Retinal pigment epithelial cell (primary cell): ENCODE measurements at regions not wholly inside any gene's neighbourhood (a gene's known extent, or its start where the extent isn't known, plus 50 kb on each side); places are given as distances from the start of the nearest gene placed in this dataset.
A peak's percentile ranks its signal among the peaks of the same experiment; 100 is the strongest.

Source experiments
- DNase-seq: peaks from one replicate; pipeline ENCODE4 v3.0.0-alpha.2; 2010; ENCODE audit warnings: low read depth
- H3K4me3 ChIP-seq: 2 replicates; pipeline ENCODE4 v1.5.1; 2011; ENCODE audit warnings: mild to moderate bottlenecking, low read length, control low read depth, moderate library complexity
- TF ChIP-seq, protein P1 (sequence below): conservative IDR thresholded peaks from 2 replicates; pipeline ENCODE4 v1.5.1; 2011; ENCODE audit warnings: low read depth, low read length, control low read depth, inconsistent platforms

DNA sequence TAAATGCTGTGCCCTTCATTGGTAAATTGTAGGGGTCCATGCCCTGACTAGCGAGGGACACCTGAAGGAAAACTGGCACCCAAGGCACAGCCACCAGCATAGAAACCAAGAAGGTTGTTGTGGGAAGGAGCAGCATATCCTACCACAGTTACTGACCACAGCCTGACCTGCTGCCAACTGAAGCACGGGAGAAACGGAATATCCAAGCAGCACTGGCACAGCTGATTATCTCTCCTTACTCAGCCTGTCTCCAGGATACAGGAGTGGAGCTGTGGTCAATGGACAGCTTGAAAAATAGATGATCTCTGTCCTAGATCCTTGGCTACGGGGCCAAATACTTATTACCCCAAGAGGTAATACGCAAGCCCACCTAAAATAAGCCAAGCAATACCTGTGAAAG is 164.5 kb downstream of the ATPSCKMT start:
- DNase-seq, result no peak
- no peak overlapping the region for H3K4me3 ChIP-seq
- TF ChIP-seq, protein P1, sequence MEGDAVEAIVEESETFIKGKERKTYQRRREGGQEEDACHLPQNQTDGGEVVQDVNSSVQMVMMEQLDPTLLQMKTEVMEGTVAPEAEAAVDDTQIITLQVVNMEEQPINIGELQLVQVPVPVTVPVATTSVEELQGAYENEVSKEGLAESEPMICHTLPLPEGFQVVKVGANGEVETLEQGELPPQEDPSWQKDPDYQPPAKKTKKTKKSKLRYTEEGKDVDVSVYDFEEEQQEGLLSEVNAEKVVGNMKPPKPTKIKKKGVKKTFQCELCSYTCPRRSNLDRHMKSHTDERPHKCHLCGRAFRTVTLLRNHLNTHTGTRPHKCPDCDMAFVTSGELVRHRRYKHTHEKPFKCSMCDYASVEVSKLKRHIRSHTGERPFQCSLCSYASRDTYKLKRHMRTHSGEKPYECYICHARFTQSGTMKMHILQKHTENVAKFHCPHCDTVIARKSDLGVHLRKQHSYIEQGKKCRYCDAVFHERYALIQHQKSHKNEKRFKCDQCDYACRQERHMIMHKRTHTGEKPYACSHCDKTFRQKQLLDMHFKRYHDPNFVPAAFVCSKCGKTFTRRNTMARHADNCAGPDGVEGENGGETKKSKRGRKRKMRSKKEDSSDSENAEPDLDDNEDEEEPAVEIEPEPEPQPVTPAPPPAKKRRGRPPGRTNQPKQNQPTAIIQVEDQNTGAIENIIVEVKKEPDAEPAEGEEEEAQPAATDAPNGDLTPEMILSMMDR, result no peak

DNA sequence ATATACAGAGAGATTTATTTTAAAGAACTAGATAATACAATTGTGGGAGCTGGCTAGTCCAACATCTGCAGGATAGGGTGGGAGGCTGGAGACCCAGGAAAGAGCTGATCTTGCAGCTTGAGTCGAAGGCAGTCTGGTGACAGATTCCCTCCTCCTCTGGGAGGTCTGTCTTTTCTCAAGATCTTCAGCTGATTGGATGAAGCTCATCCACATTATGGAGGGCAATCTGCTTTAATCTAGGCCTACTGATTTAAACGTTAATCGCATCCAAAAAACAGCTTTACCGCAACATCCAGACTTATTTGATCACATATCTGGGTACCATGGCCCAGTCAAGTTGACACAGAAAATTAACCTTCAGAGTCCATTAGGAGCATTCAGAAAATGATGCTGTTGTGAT is 168.1 kb downstream of the ATPSCKMT start:
- DNase-seq, result no peak
- H3K4me3 ChIP-seq, result no peak overlapping the region
- TF ChIP-seq, protein P1, result no peak

DNA sequence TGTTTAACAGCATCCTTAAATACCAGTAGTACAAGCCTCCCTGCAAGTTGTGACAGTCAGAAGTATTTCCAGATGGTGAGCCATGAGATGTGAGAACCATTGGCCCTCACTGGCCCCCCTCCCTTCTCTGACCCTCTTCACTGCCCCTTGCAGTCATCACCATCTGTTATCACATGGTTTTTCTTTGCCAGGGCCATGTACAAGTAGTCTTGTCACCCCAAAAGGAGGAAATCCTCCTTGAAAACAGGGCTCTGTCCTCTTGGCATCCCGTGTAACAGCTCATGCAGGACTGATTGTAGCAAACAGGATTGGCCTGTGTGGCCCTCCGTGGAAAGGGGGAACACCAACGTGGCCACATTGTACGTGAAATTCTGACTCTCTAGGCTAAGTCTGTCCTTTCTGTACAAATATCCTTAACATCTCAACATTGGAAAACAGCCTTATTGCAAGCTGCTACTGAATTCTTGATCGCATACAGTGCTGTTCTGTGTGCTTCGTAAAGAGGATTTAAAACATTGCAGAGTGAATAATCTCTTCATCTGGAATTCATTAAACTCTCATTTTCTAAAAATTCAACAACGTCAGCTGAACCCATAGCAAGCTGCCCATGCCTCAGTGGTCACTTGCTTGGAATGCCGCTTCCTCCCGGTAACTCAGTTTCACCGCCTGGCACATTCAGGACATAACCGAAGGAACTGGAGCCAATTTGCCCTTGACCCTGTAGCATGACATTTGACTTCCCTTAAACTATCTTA is 171.7 kb downstream of the ATPSCKMT start:
- H3K4me3 ChIP-seq, result no peak overlapping the region
- TF ChIP-seq, protein P1, result no peak
- peak; percentile 29 for DNase-seq

DNA sequence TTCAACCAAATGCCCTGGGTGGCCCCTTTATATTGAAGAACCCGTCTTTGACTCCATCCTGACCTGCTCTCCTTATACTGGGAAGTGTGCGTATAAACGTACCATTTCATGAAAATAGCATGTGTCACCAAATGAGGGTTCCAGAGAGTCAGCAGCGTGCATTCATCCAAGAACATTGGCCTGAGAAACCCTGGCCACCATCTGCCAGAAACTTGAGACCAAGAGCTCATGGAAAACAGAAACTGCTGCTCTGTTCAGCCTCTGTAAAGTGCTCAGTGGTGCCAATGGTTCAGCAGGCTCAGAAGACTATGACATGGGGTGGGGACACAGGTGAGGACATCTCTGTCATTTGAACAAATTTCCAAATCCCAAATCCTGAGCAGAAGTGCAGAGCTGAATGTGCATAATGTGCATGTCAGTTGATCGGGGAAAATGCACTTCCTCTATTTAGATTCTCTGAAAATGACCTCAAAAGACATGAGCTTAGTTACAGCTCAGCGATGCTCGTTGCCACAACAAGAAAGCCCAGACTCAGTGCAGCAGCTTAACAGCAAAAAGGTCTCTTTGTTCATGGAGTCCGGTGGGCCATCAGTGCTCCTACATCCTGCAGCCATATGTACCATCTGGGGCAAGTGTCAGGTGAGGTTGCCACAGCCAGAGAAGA is 176.1 kb downstream of the ATPSCKMT start:
- DNase-seq, result no peak
- no peak overlapping the region for H3K4me3 ChIP-seq
- TF ChIP-seq, protein P1, result no peak

DNA sequence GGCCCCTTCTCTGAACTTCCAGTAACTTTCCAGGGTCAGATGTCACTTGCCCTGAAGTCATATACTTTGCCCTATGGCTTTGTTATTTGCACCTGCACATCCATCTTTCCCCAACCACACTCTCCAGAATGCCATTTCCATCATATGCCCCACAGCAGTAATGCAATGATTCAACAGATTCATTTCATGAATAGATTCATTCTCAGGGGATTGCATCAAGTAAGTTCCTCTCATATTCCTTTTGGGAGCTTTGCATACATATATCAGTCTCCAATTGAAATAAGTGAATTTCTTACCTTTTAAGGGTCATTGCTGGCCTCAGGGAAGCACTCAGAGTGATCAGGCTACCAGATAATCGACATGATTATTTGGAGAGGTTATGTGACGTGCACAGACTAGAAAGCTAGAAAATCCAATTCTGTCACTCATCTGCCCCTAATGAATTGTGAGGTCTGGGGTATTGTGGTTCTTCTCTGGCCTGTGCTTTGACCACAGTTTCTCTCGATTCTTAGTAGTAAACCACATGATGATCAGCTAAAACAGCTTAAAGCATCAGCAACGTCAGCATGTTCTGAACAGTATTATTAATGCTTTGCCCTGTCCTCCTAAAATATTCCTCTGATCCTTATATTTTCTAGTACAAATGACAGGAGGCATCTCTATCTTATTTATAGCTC is 179.9 kb downstream of the ATPSCKMT start:
- TF ChIP-seq, protein P1, result no peak
- no peak for DNase-seq
- H3K4me3 ChIP-seq, result no peak overlapping the region

DNA sequence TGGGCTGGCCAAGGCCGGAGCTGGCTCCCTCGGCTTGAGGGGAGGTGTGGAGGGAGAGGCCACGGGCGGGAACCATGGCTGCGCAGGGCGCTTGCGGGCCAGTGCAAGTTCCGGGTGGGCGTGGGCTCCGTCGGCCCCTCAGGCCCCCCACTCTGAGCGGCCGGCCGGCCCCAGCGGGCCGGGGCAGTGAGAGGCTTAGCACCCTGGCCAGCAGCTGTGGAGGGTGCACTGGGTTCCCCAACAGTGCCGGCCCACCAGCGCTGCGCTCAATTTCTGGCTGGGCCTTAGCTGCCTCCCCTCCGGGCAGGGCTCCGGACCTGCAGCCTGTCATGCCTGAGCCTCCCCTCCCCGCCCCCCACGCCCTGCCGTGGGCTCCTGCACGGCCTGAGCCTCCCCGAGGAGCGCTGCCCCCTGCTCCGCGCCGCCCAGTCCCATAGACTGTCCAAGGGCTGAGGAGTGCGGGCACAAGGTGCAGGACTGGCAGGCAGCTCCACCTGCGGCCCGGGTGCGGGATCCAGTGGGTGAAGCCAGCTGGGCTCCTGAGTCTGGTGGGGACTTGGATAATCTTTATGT is 184.2 kb downstream of the ATPSCKMT start:
- H3K4me3 ChIP-seq, result no peak overlapping the region
- DNase-seq, result no peak
- TF ChIP-seq, protein P1, result no peak
